DND-41 (cell line): ENCODE measurements at regions not wholly inside any gene's neighbourhood (a gene's known extent, or its start where the extent isn't known, plus 50 kb on each side); places are given as distances from the start of the nearest gene placed in this dataset.
"Not testable (repeated sequence)": the region's sequence is repeated elsewhere in the genome, so short reads cannot be mapped to it uniquely, and the experiment has no call there.

Experiments used
- EZH2 ChIP-seq: IDR thresholded peaks from 3 replicates; pipeline ENCODE4 v1.6.1; 2012; ENCODE audit warnings: borderline replicate concordance, low read depth, mild to moderate bottlenecking, moderate library complexity, low read length, inconsistent platforms; ENCODE audit not compliant: severe bottlenecking
- TF ChIP-seq, protein P1 (sequence below): IDR thresholded peaks from 2 replicates; pipeline ENCODE4 v1.5.1; 2012; ENCODE audit warnings: borderline replicate concordance, low read length, moderate library complexity, mild to moderate bottlenecking; ENCODE audit not compliant: poor library complexity, severe bottlenecking; ENCODE audit errors: extremely low read depth

DNA sequence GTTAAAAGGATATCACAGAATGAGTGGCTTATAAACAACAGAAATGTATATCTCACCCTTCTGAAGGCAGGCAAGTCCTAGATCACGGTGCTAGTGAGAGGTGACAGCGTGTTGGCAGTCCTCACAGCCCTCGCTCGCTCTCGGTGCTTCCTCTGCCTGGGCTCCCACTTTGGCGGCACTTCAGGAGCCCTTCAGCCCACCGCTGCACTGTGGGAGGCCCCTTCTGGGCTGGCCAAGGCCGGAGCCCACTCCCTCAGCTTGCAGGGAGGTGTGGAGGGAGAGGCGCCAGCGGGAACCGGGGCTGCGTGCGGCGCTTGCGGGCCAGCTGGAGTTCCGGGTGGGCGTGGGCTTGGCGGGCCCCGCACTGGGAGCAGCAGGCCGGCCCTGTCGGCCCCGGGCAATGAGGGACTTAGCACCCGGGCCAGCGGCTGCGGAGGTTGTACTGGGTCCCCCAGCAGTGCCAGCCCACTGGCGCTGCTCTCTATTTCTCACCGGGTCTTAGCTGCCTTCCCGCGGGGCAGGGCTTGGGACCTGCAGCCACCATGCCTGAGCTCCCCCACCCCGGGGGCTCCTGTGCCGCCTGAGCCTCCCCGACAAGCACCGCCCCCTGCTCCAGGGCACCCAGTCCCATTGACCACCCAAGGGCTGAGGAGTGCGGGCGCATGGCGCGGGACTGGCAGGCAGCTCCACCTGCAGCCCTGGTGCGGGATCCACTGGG, 778.1 kb downstream of the DIPK2A start:
- TF ChIP-seq, protein P1, sequence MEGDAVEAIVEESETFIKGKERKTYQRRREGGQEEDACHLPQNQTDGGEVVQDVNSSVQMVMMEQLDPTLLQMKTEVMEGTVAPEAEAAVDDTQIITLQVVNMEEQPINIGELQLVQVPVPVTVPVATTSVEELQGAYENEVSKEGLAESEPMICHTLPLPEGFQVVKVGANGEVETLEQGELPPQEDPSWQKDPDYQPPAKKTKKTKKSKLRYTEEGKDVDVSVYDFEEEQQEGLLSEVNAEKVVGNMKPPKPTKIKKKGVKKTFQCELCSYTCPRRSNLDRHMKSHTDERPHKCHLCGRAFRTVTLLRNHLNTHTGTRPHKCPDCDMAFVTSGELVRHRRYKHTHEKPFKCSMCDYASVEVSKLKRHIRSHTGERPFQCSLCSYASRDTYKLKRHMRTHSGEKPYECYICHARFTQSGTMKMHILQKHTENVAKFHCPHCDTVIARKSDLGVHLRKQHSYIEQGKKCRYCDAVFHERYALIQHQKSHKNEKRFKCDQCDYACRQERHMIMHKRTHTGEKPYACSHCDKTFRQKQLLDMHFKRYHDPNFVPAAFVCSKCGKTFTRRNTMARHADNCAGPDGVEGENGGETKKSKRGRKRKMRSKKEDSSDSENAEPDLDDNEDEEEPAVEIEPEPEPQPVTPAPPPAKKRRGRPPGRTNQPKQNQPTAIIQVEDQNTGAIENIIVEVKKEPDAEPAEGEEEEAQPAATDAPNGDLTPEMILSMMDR: not testable (repeated sequence)
- TF ChIP-seq EZH2: not testable (repeated sequence)
